Liver (tissue), 8 donors: ENCODE measurements at regions not wholly inside any gene's neighbourhood (a gene's known extent, or its start where the extent isn't known, plus 50 kb on each side); places are given as distances from the start of the nearest gene placed in this dataset.

ENCODE experiments used
- DNase-seq: peaks from one replicate; pipeline ENCODE4 v3.0.0-alpha.2; 2017; ENCODE audit warnings: low spot score
- H3K27ac ChIP-seq, 2 donors: one replicate each; pipeline ENCODE4 v1.7.0; 2013; ENCODE audit warnings: inconsistent platforms in 2 of 2, low read length in 2 of 2, control low read depth in 1 of 2, low read depth in 1 of 2, mild to moderate bottlenecking in 1 of 2
- H3K27me3 ChIP-seq, 4 donors: one replicate each; pipeline versions ENCODE4 v1.6.1 to v1.7.0; 2013; ENCODE audit warnings: low read length in 3 of 4, inconsistent platforms in 1 of 4, mild to moderate bottlenecking in 1 of 4, moderate library complexity in 1 of 4; ENCODE audit not compliant: control insufficient read depth in 4 of 4, insufficient read depth in 4 of 4
- H3K36me3 ChIP-seq, 4 donors: one replicate each; pipeline versions ENCODE4 v1.6.1 to v1.7.0; 2013; ENCODE audit warnings: low read length in 3 of 4, mild to moderate bottlenecking in 3 of 4, low read depth in 1 of 4, moderate library complexity in 1 of 4; ENCODE audit not compliant: control insufficient read depth in 4 of 4, insufficient read depth in 3 of 4
- H3K4me1 ChIP-seq, 4 donors: one replicate each; pipeline versions ENCODE4 v1.6.1 to v1.7.0; 2013; ENCODE audit warnings: low read length in 3 of 4, mild to moderate bottlenecking in 3 of 4, moderate library complexity in 1 of 4; ENCODE audit not compliant: control insufficient read depth in 4 of 4, insufficient read depth in 4 of 4
- H3K4me3 ChIP-seq, 3 donors: one replicate each; pipeline versions ENCODE4 v1.6.1 to v1.7.0; 2013; ENCODE audit warnings: low read length in 3 of 3, control low read depth in 1 of 3, low read depth in 1 of 3, mild to moderate bottlenecking in 1 of 3
- H3K9ac ChIP-seq, 2 donors: one replicate each; pipeline ENCODE4 v1.7.0; 2013; ENCODE audit warnings: low read length in 2 of 2, mild to moderate bottlenecking in 2 of 2, moderate library complexity in 2 of 2, control low read depth in 1 of 2, low read depth in 1 of 2
- H3K9me3 ChIP-seq, 4 donors: one replicate each; pipeline versions ENCODE4 v1.6.1 to v1.7.0; 2013; ENCODE audit warnings: low read length in 3 of 4; ENCODE audit not compliant: control insufficient read depth in 4 of 4
- ATF3 ChIP-seq: IDR thresholded peaks from 2 replicates; pipeline ENCODE4 v1.6.1; 2016; ENCODE audit warnings: antibody characterized with exemption
- CTCF ChIP-seq: fragments of 150-350 bp; IDR thresholded peaks from 2 replicates; pipeline ENCODE4 v1.5.1; 2017; ENCODE audit warnings: improper control_type of control experiment, low read depth, low read length; ENCODE audit not compliant: missing input control
- EGR1 ChIP-seq, 2 donors: IDR thresholded peaks; 2 replicates each; pipeline ENCODE4 v1.6.1; 2016 to 2018; ENCODE audit warnings: antibody characterized with exemption in 2 of 2, low read depth in 2 of 2
- FOXA1 ChIP-seq: IDR thresholded peaks from 2 replicates; pipeline ENCODE4 v1.6.1; 2016; ENCODE audit warnings: antibody characterized with exemption
- FOXA2 ChIP-seq: IDR thresholded peaks from 2 replicates; pipeline ENCODE4 v1.6.1; 2016; ENCODE audit warnings: antibody characterized with exemption
- GABPA ChIP-seq, 2 donors: IDR thresholded peaks in 1 of 2; conservative IDR thresholded peaks in 1 of 2; 2 replicates each; pipeline ENCODE4 v1.6.1; 2016; ENCODE audit warnings: antibody characterized with exemption in 2 of 2, mild to moderate bottlenecking in 1 of 2, moderate library complexity in 1 of 2
- HNF4A ChIP-seq, 2 donors: conservative IDR thresholded peaks; 2 replicates each; pipeline ENCODE4 v1.6.1; 2016; ENCODE audit warnings: antibody characterized with exemption in 2 of 2, mild to moderate bottlenecking in 2 of 2
- HNF4G ChIP-seq: IDR thresholded peaks from 2 replicates; pipeline ENCODE4 v1.6.1; 2016; ENCODE audit warnings: antibody characterized with exemption
- JUND ChIP-seq, 2 donors: IDR thresholded peaks; 2 replicates each; pipeline ENCODE4 v1.6.1; 2016; ENCODE audit warnings: antibody characterized with exemption in 2 of 2
- MAX ChIP-seq: IDR thresholded peaks from 2 replicates; pipeline ENCODE4 v1.6.1; 2016; ENCODE audit warnings: antibody characterized with exemption
- NR2F2 ChIP-seq: IDR thresholded peaks from 2 replicates; pipeline ENCODE4 v1.6.1; 2016; ENCODE audit warnings: antibody characterized with exemption
- RAD21 ChIP-seq, 2 donors: IDR thresholded peaks; 2 replicates each; pipeline ENCODE4 v1.6.1; 2016; ENCODE audit warnings: antibody characterized with exemption in 2 of 2, mild to moderate bottlenecking in 2 of 2
- REST ChIP-seq: IDR thresholded peaks from 2 replicates; pipeline ENCODE4 v1.6.1; 2016; ENCODE audit warnings: antibody characterized with exemption, mild to moderate bottlenecking
- RXRA ChIP-seq, 2 donors: IDR thresholded peaks; 2 replicates each; pipeline ENCODE4 v1.6.1; 2017 to 2018; ENCODE audit warnings: antibody characterized with exemption in 2 of 2, mild to moderate bottlenecking in 1 of 2
- SP1 ChIP-seq: IDR thresholded peaks from 2 replicates; pipeline ENCODE4 v1.6.1; 2018; ENCODE audit warnings: antibody characterized with exemption, mild to moderate bottlenecking
- TAF1 ChIP-seq: conservative IDR thresholded peaks from 2 replicates; pipeline ENCODE4 v1.6.1; 2016; ENCODE audit warnings: antibody characterized with exemption, mild to moderate bottlenecking
- YY1 ChIP-seq: IDR thresholded peaks from 2 replicates; pipeline ENCODE4 v1.6.1; 2016; ENCODE audit warnings: antibody characterized with exemption, mild to moderate bottlenecking
- ZBTB33 ChIP-seq: IDR thresholded peaks from 2 replicates; pipeline ENCODE4 v1.6.1; 2016; ENCODE audit warnings: antibody characterized with exemption
- WGBS: extraction: QIAGEN DNeasy Blood & Tissue Kit; methylation state at CpG from one replicate; pipeline ENCODE4 v1.1.7; 2013; 5-methylcytosine and 5-hydroxymethylcytosine counted together
- donor health status: healthy.
- donor health status: healthy.
- donor health status: healthy.
- donor health status: healthy.
- donor health status: healthy.

GRCh38 chr12:107529991-107530390 lies 155.6 kb upstream of the PWP1 start:
- H3K9ac ChIP-seq: no peak overlapping the region
- no peak overlapping the region for H3K4me3 ChIP-seq
- 93% methylated on average over 3 of the region's 3 CpGs for WGBS
- no peaks in the 10 kb centered on the region for H3K27me3 ChIP-seq
- no peak for TF ChIP-seq ATF3
- TF ChIP-seq ZBTB33: no peak
- no peak for TF ChIP-seq REST
- TF ChIP-seq SP1: no peak
- TF ChIP-seq EGR1 (IDR thresholded peaks at IDR 0.05; ENCODE audit: low read depth in 2 of 2): no peak
- TF ChIP-seq JUND (IDR thresholded peaks at IDR 0.05): no peak
- TF ChIP-seq MAX: no peak
- no peak for TF ChIP-seq RXRA (IDR thresholded peaks at IDR 0.05)
- TF ChIP-seq HNF4G: no peak
- no peak for TF ChIP-seq FOXA1
- no peak for TF ChIP-seq FOXA2
- no peak for TF ChIP-seq TAF1
- TF ChIP-seq CTCF: no peak
- TF ChIP-seq GABPA (IDR thresholded peaks at IDR 0.05 in 1 of 2, conservative IDR thresholded peaks at IDR 0.05 in 1 of 2): no peak
- no peak for TF ChIP-seq HNF4A (conservative IDR thresholded peaks at IDR 0.05)
- no peak for TF ChIP-seq RAD21 (IDR thresholded peaks at IDR 0.05)
- no peak for TF ChIP-seq YY1
- no peak overlapping the region for H3K27ac ChIP-seq
- peaks cover 0 to 3% (median 1%) of the 10 kb centered on the region in 4 donors for H3K4me1 ChIP-seq
- H3K9me3 ChIP-seq: peaks cover 0 to 2% (median 0%) of the 10 kb centered on the region in 4 donors
- DNase-seq: no peak
- no peaks in the 10 kb centered on the region for H3K36me3 ChIP-seq

GRCh38 chr12:107530701-107531100 lies 154.9 kb upstream of the PWP1 start:
- Histone ChIP-seq H3K27me3 (no peaks in the 10 kb centered on the region), H3K9ac (no peak overlapping the region), H3K27ac (no peak overlapping the region), H3K4me3 (no peak overlapping the region), H3K36me3 (no peaks in the 10 kb centered on the region), H3K9me3 (peaks cover 0 to 2% (median 0%) of the 10 kb centered on the region in 4 donors), H3K4me1 (peaks cover 0 to 2% (median under 1%) of the 10 kb centered on the region in 4 donors)
- DNase-seq: no peak
- 93% methylated on average over 2 of the region's 2 CpGs for WGBS
- TF ChIP-seq RAD21 (IDR thresholded peaks at IDR 0.05) (no peak), MAX (no peak), EGR1 (IDR thresholded peaks at IDR 0.05; ENCODE audit: low read depth in 2 of 2) (no peak), NR2F2 (no peak), JUND (IDR thresholded peaks at IDR 0.05) (no peak), FOXA2 (no peak), RXRA (IDR thresholded peaks at IDR 0.05) (no peak), HNF4G (no peak), GABPA (IDR thresholded peaks at IDR 0.05 in 1 of 2, conservative IDR thresholded peaks at IDR 0.05 in 1 of 2) (no peak), FOXA1 (no peak), ZBTB33 (no peak), ATF3 (no peak)
